ENCODE measurements at regions not wholly inside any gene's neighbourhood (a gene's known extent, or its start where the extent isn't known, plus 50 kb on each side); places are given as distances from the start of the nearest gene placed in this dataset.

- H3K9me3 ChIP-seq (ENCODE audit: control insufficient read depth, low read length): no peaks in the 10 kb centered on the region
- H3K36me3 Mint-ChIP-seq (ENCODE audit: low read depth): peaks cover 2% of the 10 kb centered on the region
- H3K27ac Mint-ChIP-seq: no peak overlapping the region
Observed at GRCh38 chr7:52323202-52323746, 712.2 kb upstream of the POM121L12 start.

GRCh38 chr7:52320610-52321009 is 714.8 kb upstream of the POM121L12 start:
- WGBS, 2 experiments (ENCODE audit: insufficient coverage in 1 of 2, insufficient read length in 1 of 2): 85% methylated on average over 1 of the region's 2 CpGs; no CpG with 5 or more reads in 1 of the 2 experiments

More at GRCh38 chr7:52323202-52323746, 712.2 kb upstream of the POM121L12 start:
- H3K27ac ChIP-seq (ENCODE audit: low read depth, low read length): no peak overlapping the region
- H3K9ac ChIP-seq (ENCODE audit: extremely low read depth, low read length, poor library complexity, severe bottlenecking): no peak overlapping the region
- Mint-ChIP-seq H3K4me1 (no peaks in the 10 kb centered on the region), H3K4me3 (no peak overlapping the region), H3K9me3 (peaks cover 8% of the 10 kb centered on the region), H3K27me3 (ENCODE audit: insufficient read depth) (no peaks in the 10 kb centered on the region)
- no peak overlapping the region for H3K4me3 ChIP-seq (ENCODE audit: low read length)
- 93 to 100% methylated on average over 1 of the region's 1 CpG for WGBS, 2 experiments (ENCODE audit: insufficient coverage in 1 of 2, insufficient read length in 1 of 2)
- no peak for TF ChIP-seq CTCF (conservative IDR thresholded peaks at IDR 0.05)
- H3K27me3 ChIP-seq (ENCODE audit: control insufficient read depth, insufficient read depth, low read length, poor library complexity, severe bottlenecking): no peaks in the 10 kb centered on the region
- no peaks in the 10 kb centered on the region for H3K36me3 ChIP-seq (ENCODE audit: control insufficient read depth, insufficient read depth, low read length)
- no peak for DNase-seq
- H3K4me1 ChIP-seq (ENCODE audit: control insufficient read depth, insufficient read depth, low read length): no peaks in the 10 kb centered on the region

GRCh38 chr7:52317921-52318320 is 717.5 kb upstream of the POM121L12 start:
- Histone ChIP-seq H3K4me3 (ENCODE audit: low read length) (no peak overlapping the region), H3K27me3 (ENCODE audit: control insufficient read depth, insufficient read depth, low read length, poor library complexity, severe bottlenecking) (no peaks in the 10 kb centered on the region), H3K9ac (ENCODE audit: extremely low read depth, low read length, poor library complexity, severe bottlenecking) (no peak overlapping the region), H3K4me1 (ENCODE audit: control insufficient read depth, insufficient read depth, low read length) (no peaks in the 10 kb centered on the region), H3K9me3 (ENCODE audit: control insufficient read depth, low read length) (no peaks in the 10 kb centered on the region), H3K36me3 (ENCODE audit: control insufficient read depth, insufficient read depth, low read length) (no peaks in the 10 kb centered on the region), H3K27ac (ENCODE audit: low read depth, low read length) (no peak overlapping the region)
- no peak overlapping the region for H3K4me3 Mint-ChIP-seq
- 93 to 100% methylated on average over 1 of the region's 1 CpG for WGBS, 2 experiments (ENCODE audit: insufficient coverage in 1 of 2, insufficient read length in 1 of 2)
- DNase-seq: no peak
- H3K27ac Mint-ChIP-seq: no peak overlapping the region
- H3K4me1 Mint-ChIP-seq: no peaks in the 10 kb centered on the region
- peaks cover 10% of the 10 kb centered on the region for H3K9me3 Mint-ChIP-seq
- peaks cover 2% of the 10 kb centered on the region for H3K36me3 Mint-ChIP-seq (ENCODE audit: low read depth)
- H3K27me3 Mint-ChIP-seq (ENCODE audit: insufficient read depth): no peaks in the 10 kb centered on the region
- no peak for TF ChIP-seq CTCF (conservative IDR thresholded peaks at IDR 0.05)

More at GRCh38 chr7:52320610-52321009, 714.8 kb upstream of the POM121L12 start:
- H3K9me3 ChIP-seq (ENCODE audit: control insufficient read depth, low read length): no peaks in the 10 kb centered on the region
- H3K36me3 ChIP-seq (ENCODE audit: control insufficient read depth, insufficient read depth, low read length): no peaks in the 10 kb centered on the region
- TF ChIP-seq CTCF (conservative IDR thresholded peaks at IDR 0.05): no peak
- H3K27ac Mint-ChIP-seq: no peak overlapping the region
- peaks cover 2% of the 10 kb centered on the region for H3K36me3 Mint-ChIP-seq (ENCODE audit: low read depth)
- no peaks in the 10 kb centered on the region for H3K27me3 Mint-ChIP-seq (ENCODE audit: insufficient read depth)
- no peak overlapping the region for H3K9ac ChIP-seq (ENCODE audit: extremely low read depth, low read length, poor library complexity, severe bottlenecking)
- H3K4me1 Mint-ChIP-seq: no peaks in the 10 kb centered on the region
- H3K4me1 ChIP-seq (ENCODE audit: control insufficient read depth, insufficient read depth, low read length): no peaks in the 10 kb centered on the region
- no peaks in the 10 kb centered on the region for H3K27me3 ChIP-seq (ENCODE audit: control insufficient read depth, insufficient read depth, low read length, poor library complexity, severe bottlenecking)
- H3K9me3 Mint-ChIP-seq: peaks cover 10% of the 10 kb centered on the region
- H3K4me3 ChIP-seq (ENCODE audit: low read length): no peak overlapping the region
- no peak overlapping the region for H3K27ac ChIP-seq (ENCODE audit: low read depth, low read length)
- H3K4me3 Mint-ChIP-seq: no peak overlapping the region
- DNase-seq: no peak
